ENCODE measurements at regions not wholly inside any gene's neighbourhood (a gene's known extent, or its start where the extent isn't known, plus 50 kb on each side); places are given as distances from the start of the nearest gene placed in this dataset.

GRCh38 chr12:91413581-91414546, 231.2 kb upstream of the DCN start:
- no peak overlapping the region for H3K4me3 ChIP-seq (replicated peaks; ENCODE audit: low read depth, low read length)
- H3K36me3 ChIP-seq (ENCODE audit: control insufficient read depth, insufficient read depth, low read length): no peaks in the 10 kb centered on the region
- no peak for DNase-seq (ENCODE audit: extremely low read depth, insufficient read length)
- no peaks in the 10 kb centered on the region for H3K27me3 ChIP-seq (replicated peaks; ENCODE audit: control insufficient read depth, insufficient read depth, low read length)
- no peak for TF ChIP-seq CTCF (IDR thresholded peaks at IDR 0.05; ENCODE audit: insufficient read depth, low read length, poor library complexity, severe bottlenecking)

- no peaks in the 10 kb centered on the region for H3K36me3 ChIP-seq (ENCODE audit: control insufficient read depth, insufficient read depth, low read length)
- H3K27me3 ChIP-seq (replicated peaks; ENCODE audit: control insufficient read depth, insufficient read depth, low read length): no peaks in the 10 kb centered on the region
- H3K4me3 ChIP-seq (replicated peaks; ENCODE audit: low read depth, low read length): no peak overlapping the region
- peak; percentile 19 for DNase-seq (ENCODE audit: extremely low read depth, insufficient read length)
- no peak for TF ChIP-seq CTCF (IDR thresholded peaks at IDR 0.05; ENCODE audit: insufficient read depth, low read length, poor library complexity, severe bottlenecking)
These were observed 224.3 kb upstream of the DCN start for GRCh38 chr12:91406920-91407341.

GRCh38 chr12:91404441-91404840, 221.8 kb upstream of the DCN start:
- no peaks in the 10 kb centered on the region for H3K27me3 ChIP-seq (replicated peaks; ENCODE audit: control insufficient read depth, insufficient read depth, low read length)
- no peak for TF ChIP-seq CTCF (IDR thresholded peaks at IDR 0.05; ENCODE audit: insufficient read depth, low read length, poor library complexity, severe bottlenecking)
- H3K4me3 ChIP-seq (replicated peaks; ENCODE audit: low read depth, low read length): no peak overlapping the region
- no peaks in the 10 kb centered on the region for H3K36me3 ChIP-seq (ENCODE audit: control insufficient read depth, insufficient read depth, low read length)
- DNase-seq (ENCODE audit: extremely low read depth, insufficient read length): no peak

GRCh38 chr12:91401190-91401589, 218.6 kb upstream of the DCN start:
- no peak for DNase-seq (ENCODE audit: extremely low read depth, insufficient read length)
- Histone ChIP-seq H3K27me3 (replicated peaks; ENCODE audit: control insufficient read depth, insufficient read depth, low read length) (no peaks in the 10 kb centered on the region), H3K36me3 (ENCODE audit: control insufficient read depth, insufficient read depth, low read length) (no peaks in the 10 kb centered on the region), H3K4me3 (replicated peaks; ENCODE audit: low read depth, low read length) (no peak overlapping the region)
- TF ChIP-seq CTCF (IDR thresholded peaks at IDR 0.05; ENCODE audit: insufficient read depth, low read length, poor library complexity, severe bottlenecking): no peak

GRCh38 chr12:91400271-91400670, 217.7 kb upstream of the DCN start:
- H3K27me3 ChIP-seq (replicated peaks; ENCODE audit: control insufficient read depth, insufficient read depth, low read length): no peaks in the 10 kb centered on the region
- no peak for TF ChIP-seq CTCF (IDR thresholded peaks at IDR 0.05; ENCODE audit: insufficient read depth, low read length, poor library complexity, severe bottlenecking)
- DNase-seq (ENCODE audit: extremely low read depth, insufficient read length): no peak
- no peaks in the 10 kb centered on the region for H3K36me3 ChIP-seq (ENCODE audit: control insufficient read depth, insufficient read depth, low read length)
- no peak overlapping the region for H3K4me3 ChIP-seq (replicated peaks; ENCODE audit: low read depth, low read length)

Data from GM06990 (cell line).